GM06990 (cell line): ENCODE measurements at regions not wholly inside any gene's neighbourhood (a gene's known extent, or its start where the extent isn't known, plus 50 kb on each side); places are given as distances from the start of the nearest gene placed in this dataset.

Source experiments
- DNase-seq: peaks from one replicate; pipeline ENCODE4 v3.0.0-alpha.2; 2011; ENCODE audit not compliant: insufficient read length; ENCODE audit errors: extremely low read depth
- H3K27me3 ChIP-seq: replicated peaks from 2 replicates; pipeline ENCODE4 v1.6.0; 2011; ENCODE audit warnings: low read length; ENCODE audit not compliant: control insufficient read depth, insufficient read depth
- H3K36me3 ChIP-seq: 2 replicates; pipeline ENCODE4 v1.5.1; 2011; ENCODE audit warnings: low read length; ENCODE audit not compliant: control insufficient read depth, insufficient read depth
- H3K4me3 ChIP-seq: replicated peaks from 2 replicates; pipeline ENCODE4 v1.5.1; 2011; ENCODE audit warnings: low read depth, mild to moderate bottlenecking, control low read depth, low read length
- TF ChIP-seq, protein P1 (sequence below): IDR thresholded peaks from 2 replicates; pipeline ENCODE4 v1.5.1; 2011; ENCODE audit warnings: low read length, control low read depth, mild to moderate bottlenecking, inconsistent platforms; ENCODE audit not compliant: insufficient read depth, poor library complexity, severe bottlenecking

DNA sequence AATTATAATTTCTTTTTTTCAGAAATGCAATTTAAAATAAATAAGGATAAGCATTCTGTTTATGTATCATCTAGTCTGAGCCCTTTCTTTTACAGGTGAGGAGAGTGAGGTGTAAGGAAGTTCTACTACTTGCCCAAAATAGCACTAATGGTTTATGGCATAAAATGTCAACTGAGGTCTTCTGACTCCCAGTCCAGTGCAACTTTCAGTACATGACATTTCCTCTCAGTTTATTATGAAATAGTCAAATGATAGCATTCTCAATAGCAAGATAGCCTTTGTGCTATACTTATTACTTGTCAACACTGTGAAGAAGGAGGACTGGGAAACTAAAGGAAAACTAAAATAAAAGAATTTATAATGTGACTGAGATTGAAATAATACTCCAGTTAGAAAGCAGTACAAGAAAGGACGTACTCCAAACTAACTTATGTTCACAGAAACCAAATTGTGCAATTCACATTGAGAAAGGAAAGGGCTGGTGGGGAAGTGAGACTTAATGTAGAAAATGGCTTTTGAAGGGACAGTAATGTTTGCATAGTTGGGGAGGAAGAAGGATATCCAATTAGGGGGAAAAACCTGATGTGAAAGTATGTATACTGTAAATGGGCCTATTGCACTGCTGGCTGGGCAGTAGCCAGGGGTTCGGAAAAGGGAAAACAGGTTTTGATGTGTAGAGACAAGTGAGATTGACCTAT lies 166.7 kb upstream of the ZEB2 start:
- no peak for DNase-seq
- Histone ChIP-seq H3K36me3 (no peaks in the 10 kb centered on the region), H3K27me3 (no peaks in the 10 kb centered on the region), H3K4me3 (no peak overlapping the region)
- TF ChIP-seq, protein P1, sequence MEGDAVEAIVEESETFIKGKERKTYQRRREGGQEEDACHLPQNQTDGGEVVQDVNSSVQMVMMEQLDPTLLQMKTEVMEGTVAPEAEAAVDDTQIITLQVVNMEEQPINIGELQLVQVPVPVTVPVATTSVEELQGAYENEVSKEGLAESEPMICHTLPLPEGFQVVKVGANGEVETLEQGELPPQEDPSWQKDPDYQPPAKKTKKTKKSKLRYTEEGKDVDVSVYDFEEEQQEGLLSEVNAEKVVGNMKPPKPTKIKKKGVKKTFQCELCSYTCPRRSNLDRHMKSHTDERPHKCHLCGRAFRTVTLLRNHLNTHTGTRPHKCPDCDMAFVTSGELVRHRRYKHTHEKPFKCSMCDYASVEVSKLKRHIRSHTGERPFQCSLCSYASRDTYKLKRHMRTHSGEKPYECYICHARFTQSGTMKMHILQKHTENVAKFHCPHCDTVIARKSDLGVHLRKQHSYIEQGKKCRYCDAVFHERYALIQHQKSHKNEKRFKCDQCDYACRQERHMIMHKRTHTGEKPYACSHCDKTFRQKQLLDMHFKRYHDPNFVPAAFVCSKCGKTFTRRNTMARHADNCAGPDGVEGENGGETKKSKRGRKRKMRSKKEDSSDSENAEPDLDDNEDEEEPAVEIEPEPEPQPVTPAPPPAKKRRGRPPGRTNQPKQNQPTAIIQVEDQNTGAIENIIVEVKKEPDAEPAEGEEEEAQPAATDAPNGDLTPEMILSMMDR: no peak

DNA sequence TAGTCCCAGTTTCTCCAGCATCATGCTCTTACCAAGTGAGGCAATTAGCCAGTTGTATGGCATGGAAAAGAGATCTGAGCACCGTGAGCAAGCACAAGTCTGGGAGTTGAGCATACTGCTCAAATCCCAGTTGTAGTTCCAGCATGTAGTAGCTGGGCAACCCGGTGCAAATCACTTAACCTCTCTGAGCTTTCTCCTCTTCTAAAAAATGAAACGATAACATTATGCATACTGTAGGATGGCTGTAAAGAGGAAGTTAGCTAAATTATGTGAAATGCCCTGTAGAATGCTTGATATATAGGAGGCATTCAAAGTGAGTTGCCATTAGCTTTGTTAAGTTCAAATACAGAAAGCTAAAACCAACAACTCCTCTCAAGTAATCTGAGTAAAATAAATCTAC lies 164.0 kb upstream of the ZEB2 start:
- TF ChIP-seq, protein P1: no peak
- DNase-seq: no peak
- Histone ChIP-seq H3K27me3 (no peaks in the 10 kb centered on the region), H3K36me3 (no peaks in the 10 kb centered on the region), H3K4me3 (no peak overlapping the region)

DNA sequence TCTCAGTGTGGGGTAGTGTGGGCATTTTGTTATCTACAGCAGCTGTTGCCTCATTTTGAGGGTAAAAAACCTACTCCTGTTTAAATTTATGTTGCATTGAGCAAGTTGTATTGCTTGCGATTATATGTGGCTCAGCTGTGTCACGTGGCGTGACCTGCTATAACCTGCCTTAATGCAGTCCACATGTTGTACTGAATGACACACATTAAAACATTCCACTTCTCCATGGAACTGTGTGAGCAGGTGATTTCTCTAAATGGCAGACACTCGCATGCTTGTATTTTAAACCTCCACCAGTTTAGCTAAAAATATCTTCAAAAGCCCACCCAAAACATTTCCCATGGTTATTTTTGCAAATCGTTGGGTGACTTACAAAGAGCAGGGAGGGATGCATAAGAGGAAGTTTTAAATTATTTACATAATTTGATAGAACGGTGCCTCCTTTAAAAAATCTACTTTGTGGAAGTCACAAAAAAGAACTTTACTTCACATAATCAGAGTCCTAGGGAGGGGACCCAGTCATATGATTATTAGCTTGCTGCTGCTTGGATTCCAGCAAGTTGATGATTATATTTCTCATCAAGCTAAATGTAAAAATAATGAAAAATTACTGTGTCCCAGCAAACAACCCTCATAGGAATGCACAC lies 163.3 kb upstream of the ZEB2 start:
- H3K4me3 ChIP-seq: no peak overlapping the region
- DNase-seq: no peak
- H3K27me3 ChIP-seq: no peaks in the 10 kb centered on the region
- H3K36me3 ChIP-seq: no peaks in the 10 kb centered on the region
- TF ChIP-seq, protein P1: no peak

DNA sequence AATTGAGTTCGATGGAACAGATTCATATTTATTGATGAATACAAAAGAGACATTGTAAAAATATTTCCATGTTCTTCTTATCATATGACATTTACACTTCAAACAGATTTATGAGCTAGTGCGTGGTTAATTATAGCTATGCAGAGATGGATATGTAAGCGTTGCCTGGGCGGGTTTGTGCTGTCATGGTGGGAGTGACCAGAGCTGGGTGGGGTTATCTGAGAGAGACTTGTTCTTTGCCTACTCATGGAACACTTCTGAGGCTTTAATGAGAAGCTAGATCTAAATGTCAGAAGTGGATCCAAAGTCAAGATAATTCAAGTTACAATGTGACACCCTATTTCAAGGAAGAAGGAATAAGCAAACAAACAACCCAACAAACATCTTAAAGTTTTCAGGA lies 162.3 kb upstream of the ZEB2 start:
- Histone ChIP-seq H3K36me3 (no peaks in the 10 kb centered on the region), H3K4me3 (no peak overlapping the region), H3K27me3 (no peaks in the 10 kb centered on the region)
- no peak for DNase-seq
- TF ChIP-seq, protein P1: no peak

DNA sequence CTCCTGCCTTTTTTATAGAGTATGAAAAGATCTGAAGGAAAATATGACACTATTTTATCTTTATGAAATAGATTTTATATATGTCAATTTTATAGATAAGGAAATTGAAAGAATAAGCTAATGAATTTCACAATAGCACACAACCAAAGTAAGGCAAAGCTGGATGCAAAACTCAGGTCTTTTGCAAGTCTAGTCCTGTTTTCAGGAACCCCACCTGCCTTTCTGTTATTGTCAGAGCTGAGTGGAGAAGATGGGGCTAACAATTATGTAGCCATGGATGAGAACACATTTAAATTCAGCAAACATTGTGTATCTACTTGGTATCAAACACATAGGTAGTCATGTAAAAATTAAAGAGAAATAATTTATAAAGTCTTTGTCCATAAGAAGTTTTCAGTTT lies 161.5 kb upstream of the ZEB2 start:
- H3K4me3 ChIP-seq: no peak overlapping the region
- no peak for DNase-seq
- H3K27me3 ChIP-seq: no peaks in the 10 kb centered on the region
- no peaks in the 10 kb centered on the region for H3K36me3 ChIP-seq
- TF ChIP-seq, protein P1: no peak
